H1 (cell line): ENCODE measurements at regions not wholly inside any gene's neighbourhood (a gene's known extent, or its start where the extent isn't known, plus 50 kb on each side); places are given as distances from the start of the nearest gene placed in this dataset.

Experiments
- CTCF ChIA-PET: fragments of 300-600 bp; sonication (Branson Sonifier 250); formaldehyde crosslinking; loops from one replicate; lab custom pipeline; 2021; ENCODE audit not compliant: partially characterized antibody; lab: Charles Lee
- POLR2A ChIA-PET: fragments of 300-600 bp; sonication (Branson Sonifier 250); formaldehyde crosslinking; loops from one replicate; lab custom pipeline; 2021; ENCODE audit warnings: inconsistent platforms; ENCODE audit not compliant: partially characterized antibody; lab: Charles Lee
- DNase-seq, 2 experiments: peaks; one replicate each; pipeline versions ENCODE4 v3.0.0 to v3.0.0-alpha.2; 2010 to 2022; ENCODE audit warnings: low spot score in 2 of 2, low read depth in 1 of 2, mixed read lengths in 1 of 2
- FAIRE-seq: peaks from 2 replicates; lab custom pipeline; 2011; peaks lifted over from hg19 to GRCh38; lab: Jason Lieb, UNC
- H2AFZ ChIP-seq: 2 replicates; pipeline ENCODE4 v1.8.1; 2012; ENCODE audit warnings: low read length, inconsistent platforms
- H2AK5ac ChIP-seq: 2 replicates; pipeline ENCODE4 v1.6.1; 2013; ENCODE audit warnings: low read depth, low read length
- H2BK120ac ChIP-seq: replicated peaks from 2 replicates; pipeline ENCODE3; 2013; ENCODE audit warnings: low read depth, low read length, inconsistent platforms
- H2BK12ac ChIP-seq: 2 replicates; pipeline ENCODE4 v1.6.1; 2013; ENCODE audit warnings: low read depth, low read length
- H2BK15ac ChIP-seq: 2 replicates; pipeline ENCODE4 v1.6.1; 2013; ENCODE audit warnings: low read length
- H2BK20ac ChIP-seq: 2 replicates; pipeline ENCODE4 v1.6.1; 2013; ENCODE audit warnings: low read length
- H2BK5ac ChIP-seq: 2 replicates; pipeline ENCODE4 v1.6.1; 2013; ENCODE audit warnings: low read depth, low read length
- H3K14ac ChIP-seq: 2 replicates; pipeline ENCODE4 v1.6.1; 2013; ENCODE audit warnings: inconsistent platforms; ENCODE audit not compliant: insufficient read length
- H3K18ac ChIP-seq: 2 replicates; pipeline ENCODE4 v1.6.1; 2013; ENCODE audit warnings: low read length; ENCODE audit errors: extremely low read depth
- H3K23ac ChIP-seq: 2 replicates; pipeline ENCODE4 v1.6.1; 2013; ENCODE audit warnings: inconsistent platforms; ENCODE audit not compliant: insufficient read length
- H3K23me2 ChIP-seq: 2 replicates; pipeline ENCODE4 v1.6.1; 2013; ENCODE audit warnings: low read depth, low read length
- H3K27ac ChIP-seq: 2 replicates; pipeline ENCODE4 v1.6.1; 2011; ENCODE audit warnings: low read depth, low read length, inconsistent platforms
- H3K27me3 ChIP-seq, 4 experiments: replicated peaks in 1 of 4; 1 replicate in 1 of 4; 2 replicates in 3 of 4; pipeline versions ENCODE4 v1.6.1 to v1.8.1; 2011 to 2013; ENCODE audit warnings: low read length in 3 of 4, mild to moderate bottlenecking in 3 of 4, inconsistent platforms in 2 of 4, mixed read lengths in 2 of 4, moderate library complexity in 1 of 4; ENCODE audit not compliant: control insufficient read depth in 3 of 4, insufficient read depth in 3 of 4; ENCODE audit errors: extremely low read depth in 1 of 4
- H3K36me3 ChIP-seq, 4 experiments: 2 replicates each; pipeline versions ENCODE4 v1.6.1 to v1.8.1; 2011 to 2013; ENCODE audit warnings: mild to moderate bottlenecking in 4 of 4, low read length in 3 of 4, moderate library complexity in 2 of 4, control low read depth in 1 of 4, inconsistent platforms in 1 of 4; ENCODE audit not compliant: insufficient read depth in 4 of 4, control insufficient read depth in 2 of 4
- H3K4ac ChIP-seq: replicated peaks from 2 replicates; pipeline ENCODE3; 2013; ENCODE audit warnings: low read length, low read depth, mixed read lengths, inconsistent platforms; ENCODE audit not compliant: insufficient read length
- H3K4me1 ChIP-seq, 4 experiments: replicated peaks in 1 of 4; 1 replicate in 1 of 4; 2 replicates in 3 of 4; pipeline versions ENCODE4 v1.6.1 to v1.8.1; 2011 to 2013; ENCODE audit warnings: low read length in 3 of 4, inconsistent platforms in 2 of 4, mixed read lengths in 1 of 4; ENCODE audit not compliant: insufficient read depth in 4 of 4, control insufficient read depth in 3 of 4
- H3K4me2 ChIP-seq, 2 experiments: 2 replicates each; pipeline versions ENCODE4 v1.6.1 to v1.8.1; 2011 to 2013; ENCODE audit warnings: low read depth in 2 of 2, low read length in 2 of 2, control low read depth in 1 of 2, inconsistent platforms in 1 of 2, mild to moderate bottlenecking in 1 of 2; ENCODE audit not compliant: insufficient read depth in 1 of 2
- H3K4me3 ChIP-seq, 4 experiments: fragments of 200-600, 300-600 bp in 1 of 4; sonication (generic), shearing (Covaris generic), sonication (Bioruptor Twin) in 1 of 4; 2 replicates each; pipeline versions ENCODE4 v1.5.1 to v1.8.1; 2011 to 2016; ENCODE audit warnings: low read length in 4 of 4, low read depth in 3 of 4, control low read depth in 2 of 4, inconsistent platforms in 2 of 4, mild to moderate bottlenecking in 2 of 4, mixed read lengths in 1 of 4, moderate library complexity in 1 of 4; ENCODE audit not compliant: insufficient read depth in 2 of 4; ENCODE audit errors: extremely low read depth in 1 of 4
- H3K56ac ChIP-seq: replicated peaks from 2 replicates; pipeline ENCODE3; 2013; ENCODE audit warnings: low read depth, mild to moderate bottlenecking, mixed read lengths, low read length, inconsistent platforms; ENCODE audit not compliant: insufficient read length
- H3K79me1 ChIP-seq: 2 replicates; pipeline ENCODE4 v1.6.1; 2013; ENCODE audit warnings: low read depth, low read length, control low read depth
- H3K79me2 ChIP-seq, 2 experiments: 2 replicates each; pipeline versions ENCODE4 v1.6.1 to v1.8.1; 2012 to 2013; ENCODE audit warnings: low read length in 2 of 2, mild to moderate bottlenecking in 2 of 2, inconsistent platforms in 1 of 2; ENCODE audit not compliant: insufficient read depth in 2 of 2, control insufficient read depth in 1 of 2
- H3K9ac ChIP-seq, 4 experiments: replicated peaks in 1 of 4; 1 replicate in 1 of 4; 2 replicates in 3 of 4; pipeline versions ENCODE4 v1.6.1 to v1.8.1; 2011 to 2013; ENCODE audit warnings: low read depth in 3 of 4, low read length in 3 of 4, control low read depth in 2 of 4, mild to moderate bottlenecking in 2 of 4, moderate library complexity in 2 of 4, inconsistent platforms in 1 of 4; ENCODE audit errors: extremely low read depth in 1 of 4
- H3K9me3 ChIP-seq, 2 experiments: 2 replicates each; pipeline versions ENCODE4 v1.6.1 to v1.8.1; 2012 to 2013; ENCODE audit warnings: mild to moderate bottlenecking in 2 of 2, moderate library complexity in 2 of 2, control low read depth in 1 of 2, inconsistent platforms in 1 of 2, low read depth in 1 of 2, low read length in 1 of 2, mixed read lengths in 1 of 2; ENCODE audit not compliant: insufficient read depth in 2 of 2
- H4K20me1 ChIP-seq, 2 experiments: replicated peaks in 1 of 2; 2 replicates each; pipeline versions ENCODE3 to v1.8.1; 2011 to 2013; ENCODE audit warnings: inconsistent platforms in 2 of 2, low read length in 2 of 2, mild to moderate bottlenecking in 1 of 2; ENCODE audit not compliant: insufficient read depth in 2 of 2, control insufficient read depth in 1 of 2
- H4K5ac ChIP-seq: 2 replicates; pipeline ENCODE4 v1.6.1; 2013; ENCODE audit warnings: low read length, low read depth, mixed read lengths, inconsistent platforms; ENCODE audit not compliant: insufficient read length
- H4K8ac ChIP-seq: 2 replicates; pipeline ENCODE4 v1.8.0; 2013; ENCODE audit warnings: mild to moderate bottlenecking, moderate library complexity, low read length, inconsistent platforms; ENCODE audit not compliant: insufficient read depth; ENCODE audit errors: extremely low read depth
- H4K91ac ChIP-seq: replicated peaks from 2 replicates; pipeline ENCODE3; 2013; ENCODE audit warnings: low read length, mixed read lengths, inconsistent platforms; ENCODE audit not compliant: insufficient read length
- CREB1 ChIP-seq: IDR thresholded peaks from 2 replicates; pipeline ENCODE4 v1.6.1; 2012; ENCODE audit warnings: inconsistent platforms
- HDAC6 ChIP-seq: IDR thresholded peaks from one replicate; pipeline ENCODE4 v1.7.1; 2012; ENCODE audit warnings: low read depth, mild to moderate bottlenecking, inconsistent platforms, low read length, moderate library complexity
- KDM5A ChIP-seq: fragments of 200-600 bp; IDR thresholded peaks from 2 replicates; pipeline ENCODE4 v1.7.1; 2012; ENCODE audit warnings: mild to moderate bottlenecking, low read length, inconsistent platforms, mixed read lengths
- RAD21 ChIP-seq, 2 experiments: IDR thresholded peaks in 1 of 2; conservative IDR thresholded peaks in 1 of 2; 2 replicates each; pipeline ENCODE4 v1.6.1; 2011; ENCODE audit warnings: low read depth in 2 of 2, low read length in 2 of 2, improper control_type of control experiment in 1 of 2, inconsistent platforms in 1 of 2, mild to moderate bottlenecking in 1 of 2, moderate library complexity in 1 of 2
- SIRT6 ChIP-seq: IDR thresholded peaks from one replicate; pipeline ENCODE4 v1.7.1; 2012; ENCODE audit warnings: low read length, inconsistent platforms
- WGBS, 2 experiments: shearing (Covaris generic) in 1 of 2; methylation state at CpG; one replicate each; pipeline versions ENCODE4 v1.1.6 to v1.1.7; 2013 to 2015; ENCODE audit warnings: low lambda C conversion rate in 2 of 2, mixed read lengths in 2 of 2, inconsistent platforms in 1 of 2, low coverage in 1 of 2, missing lambda C conversion rate in 1 of 2; ENCODE audit not compliant: insufficient replicate concordance in 2 of 2, insufficient coverage in 1 of 2, insufficient read length in 1 of 2; ENCODE audit errors: extremely low coverage in 1 of 2, missing lambda C conversion rate in 1 of 2; 5-methylcytosine and 5-hydroxymethylcytosine counted together
- TF ChIP-seq, protein P1 (sequence below), 3 experiments: IDR thresholded peaks; 1 replicate in 2 of 3; 2 replicates in 1 of 3; pipeline versions ENCODE4 v1.5.1 to v1.6.1; 2011; ENCODE audit warnings: low read length in 3 of 3, mild to moderate bottlenecking in 3 of 3, inconsistent platforms in 2 of 3, low read depth in 1 of 3, moderate library complexity in 1 of 3; ENCODE audit not compliant: insufficient read depth in 1 of 3; ENCODE audit errors: control extremely low read depth in 1 of 3

DNA sequence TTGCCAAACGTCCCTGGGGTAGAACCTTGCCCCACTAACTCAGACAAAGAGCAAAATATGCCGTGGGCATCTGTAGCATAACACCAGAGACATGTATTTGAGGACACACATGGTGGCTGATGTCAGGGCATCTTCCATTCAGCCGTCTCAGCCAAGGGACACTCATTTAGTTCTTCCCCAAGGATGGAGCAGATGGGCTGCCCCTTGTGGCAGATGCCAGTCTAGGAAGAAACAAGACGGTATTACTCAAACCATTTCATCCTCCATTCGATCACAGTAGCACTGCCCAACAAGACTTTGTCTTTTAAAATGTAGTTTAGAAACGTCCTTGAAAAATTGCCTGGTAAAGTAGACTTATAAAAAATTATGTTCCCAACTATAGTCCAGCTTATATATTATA lies 937.6 kb upstream of the EEF2KMT start:
- no peak overlapping the region for H4K8ac ChIP-seq
- H3K4me1 ChIP-seq: no peaks in the 10 kb centered on the region
- H2BK20ac ChIP-seq: no peak overlapping the region
- FAIRE-seq (peak; percentile 36), DNase-seq (no peak)
- no peak overlapping the region for H2BK15ac ChIP-seq
- no peak overlapping the region for H2BK12ac ChIP-seq
- no peak overlapping the region for H3K18ac ChIP-seq
- H3K23ac ChIP-seq: no peak overlapping the region
- H3K36me3 ChIP-seq: no peaks in the 10 kb centered on the region
- TF ChIP-seq SIRT6 (no peak), CREB1 (no peak), RAD21 (IDR thresholded peaks at IDR 0.05 in 1 of 2, conservative IDR thresholded peaks at IDR 0.05 in 1 of 2; ENCODE audit: low read depth in 2 of 2, low read length in 2 of 2) (peak in 1 of 2 experiments; percentile 31; a peak in 2 of 4 replicates), KDM5A (no peak), HDAC6 (no peak)
- TF ChIP-seq, protein P1, sequence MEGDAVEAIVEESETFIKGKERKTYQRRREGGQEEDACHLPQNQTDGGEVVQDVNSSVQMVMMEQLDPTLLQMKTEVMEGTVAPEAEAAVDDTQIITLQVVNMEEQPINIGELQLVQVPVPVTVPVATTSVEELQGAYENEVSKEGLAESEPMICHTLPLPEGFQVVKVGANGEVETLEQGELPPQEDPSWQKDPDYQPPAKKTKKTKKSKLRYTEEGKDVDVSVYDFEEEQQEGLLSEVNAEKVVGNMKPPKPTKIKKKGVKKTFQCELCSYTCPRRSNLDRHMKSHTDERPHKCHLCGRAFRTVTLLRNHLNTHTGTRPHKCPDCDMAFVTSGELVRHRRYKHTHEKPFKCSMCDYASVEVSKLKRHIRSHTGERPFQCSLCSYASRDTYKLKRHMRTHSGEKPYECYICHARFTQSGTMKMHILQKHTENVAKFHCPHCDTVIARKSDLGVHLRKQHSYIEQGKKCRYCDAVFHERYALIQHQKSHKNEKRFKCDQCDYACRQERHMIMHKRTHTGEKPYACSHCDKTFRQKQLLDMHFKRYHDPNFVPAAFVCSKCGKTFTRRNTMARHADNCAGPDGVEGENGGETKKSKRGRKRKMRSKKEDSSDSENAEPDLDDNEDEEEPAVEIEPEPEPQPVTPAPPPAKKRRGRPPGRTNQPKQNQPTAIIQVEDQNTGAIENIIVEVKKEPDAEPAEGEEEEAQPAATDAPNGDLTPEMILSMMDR (IDR thresholded peaks at IDR 0.05; ENCODE audit: control extremely low read depth in 1 of 3, insufficient read depth in 1 of 3, low read depth in 1 of 3, low read length in 3 of 3): peak; percentile 25 to 33 (median 30); a peak in 3 of 4 replicates
- H3K4me3 ChIP-seq: no peak overlapping the region
- no peaks in the 10 kb centered on the region for H3K79me2 ChIP-seq
- no peak overlapping the region for H3K4ac ChIP-seq
- H3K23me2 ChIP-seq: no peaks in the 10 kb centered on the region
- H3K27me3 ChIP-seq: no peaks in the 10 kb centered on the region
- no peak overlapping the region for H4K5ac ChIP-seq
- H3K4me2 ChIP-seq: no peak overlapping the region
- WGBS, 2 experiments: 86% methylated on average over 6 of the region's 6 CpGs; no CpG with 5 or more reads in 1 of the 2 experiments
- no peak overlapping the region for H2BK5ac ChIP-seq
- no peak overlapping the region for H2AFZ ChIP-seq
- H3K27ac ChIP-seq: no peak overlapping the region
- POLR2A ChIA-PET: no interaction called here
- H2AK5ac ChIP-seq: no peak overlapping the region
- no peaks in the 10 kb centered on the region for H3K9me3 ChIP-seq
- H2BK120ac ChIP-seq: no peak overlapping the region
- H3K14ac ChIP-seq: no peak overlapping the region
- no peaks in the 10 kb centered on the region for H3K79me1 ChIP-seq
- CTCF ChIA-PET: interaction anchor here (0.9 kb wide), 1 partner anchor 233 kb away, joined by 3 read pairs; no protein-coding TSS in a partner anchor
- no peak overlapping the region for H4K91ac ChIP-seq
- H3K9ac ChIP-seq: no peak overlapping the region
- H3K56ac ChIP-seq: no peak overlapping the region
- H4K20me1 ChIP-seq: no peaks in the 10 kb centered on the region
